H54 (cell line): ENCODE measurements at regions not wholly inside any gene's neighbourhood (a gene's known extent, or its start where the extent isn't known, plus 50 kb on each side); places are given as distances from the start of the nearest gene placed in this dataset.
"Not testable (repeated sequence)": the region's sequence is repeated elsewhere in the genome, so short reads cannot be mapped to it uniquely, and the experiment has no call there.

Source experiments
- DNase-seq: peaks from one replicate; pipeline ENCODE4 v3.0.0; 2011; ENCODE audit warnings: low spot score, mixed read lengths; ENCODE audit not compliant: insufficient read length
- FAIRE-seq: peaks from 3 replicates; lab custom pipeline; 2011; peaks lifted over from hg19 to GRCh38; lab: Jason Lieb, UNC
- POLR2A ChIP-seq: IDR thresholded peaks from 2 replicates; pipeline ENCODE4 v1.6.1; 2011; ENCODE audit warnings: low read depth, mild to moderate bottlenecking, low read length

DNA sequence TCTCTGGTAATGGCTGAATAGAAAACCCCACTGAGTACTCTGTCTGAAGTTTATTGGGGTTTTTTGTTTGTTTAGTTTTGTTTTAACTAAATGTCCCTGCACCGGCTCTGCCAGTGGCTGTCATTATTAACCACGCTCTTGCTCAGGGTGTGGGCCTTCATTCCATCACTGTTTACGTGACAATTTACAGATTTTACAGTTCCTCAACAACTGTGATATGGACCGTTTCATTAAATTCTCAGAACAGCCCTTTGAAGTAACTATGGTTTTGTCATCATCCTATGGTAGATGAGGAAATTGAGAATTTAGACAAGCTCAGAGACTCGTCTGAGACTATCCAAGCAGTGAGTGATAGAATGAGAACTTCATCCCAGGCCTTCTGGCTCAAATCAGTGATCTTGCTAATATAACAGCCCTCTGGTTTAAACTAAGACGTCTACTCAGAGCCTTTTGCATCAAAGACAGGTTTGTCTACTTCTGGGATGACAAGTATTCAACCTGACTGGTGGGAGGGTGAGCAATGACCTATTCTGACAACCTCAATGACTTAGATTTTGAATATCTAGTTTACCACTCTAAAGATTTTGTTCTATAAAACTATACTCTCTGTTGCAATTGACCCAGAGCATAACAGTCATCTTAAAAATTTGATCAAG, 77.3 kb upstream of the MAP3K1 start:
- FAIRE-seq (no peak), DNase-seq (no peak)
- no peak for TF ChIP-seq POLR2A

DNA sequence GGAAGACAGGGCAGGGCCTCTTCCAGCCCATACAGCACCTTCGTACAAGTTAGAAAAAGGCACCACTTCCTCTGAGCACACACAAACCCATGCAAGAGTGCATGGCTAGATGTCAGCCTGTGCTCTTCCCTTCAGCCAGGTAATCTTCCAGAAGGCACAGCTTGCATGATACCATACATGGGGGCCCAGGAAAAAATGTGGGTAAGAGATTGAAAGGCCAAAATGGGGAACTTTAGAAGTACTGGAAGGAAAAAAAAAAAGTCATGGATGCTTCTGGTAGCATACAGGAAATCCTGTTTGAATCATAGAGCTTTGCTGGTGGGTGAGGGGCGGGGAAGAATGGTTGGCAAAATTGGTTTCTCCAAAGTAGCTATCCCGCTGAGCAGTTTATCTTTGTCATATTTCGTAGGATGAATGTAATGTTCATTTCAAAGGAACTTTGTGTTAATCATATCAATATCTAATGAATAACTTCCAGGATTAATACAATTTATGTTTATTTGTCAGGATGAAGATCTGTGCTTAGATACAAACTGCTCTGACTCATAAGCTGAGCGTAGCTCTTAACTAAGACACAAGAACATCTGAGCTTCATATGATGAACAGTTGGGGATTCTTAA, 78.2 kb upstream of the MAP3K1 start:
- DNase-seq (no peak), FAIRE-seq (no peak)
- no peak for TF ChIP-seq POLR2A

DNA sequence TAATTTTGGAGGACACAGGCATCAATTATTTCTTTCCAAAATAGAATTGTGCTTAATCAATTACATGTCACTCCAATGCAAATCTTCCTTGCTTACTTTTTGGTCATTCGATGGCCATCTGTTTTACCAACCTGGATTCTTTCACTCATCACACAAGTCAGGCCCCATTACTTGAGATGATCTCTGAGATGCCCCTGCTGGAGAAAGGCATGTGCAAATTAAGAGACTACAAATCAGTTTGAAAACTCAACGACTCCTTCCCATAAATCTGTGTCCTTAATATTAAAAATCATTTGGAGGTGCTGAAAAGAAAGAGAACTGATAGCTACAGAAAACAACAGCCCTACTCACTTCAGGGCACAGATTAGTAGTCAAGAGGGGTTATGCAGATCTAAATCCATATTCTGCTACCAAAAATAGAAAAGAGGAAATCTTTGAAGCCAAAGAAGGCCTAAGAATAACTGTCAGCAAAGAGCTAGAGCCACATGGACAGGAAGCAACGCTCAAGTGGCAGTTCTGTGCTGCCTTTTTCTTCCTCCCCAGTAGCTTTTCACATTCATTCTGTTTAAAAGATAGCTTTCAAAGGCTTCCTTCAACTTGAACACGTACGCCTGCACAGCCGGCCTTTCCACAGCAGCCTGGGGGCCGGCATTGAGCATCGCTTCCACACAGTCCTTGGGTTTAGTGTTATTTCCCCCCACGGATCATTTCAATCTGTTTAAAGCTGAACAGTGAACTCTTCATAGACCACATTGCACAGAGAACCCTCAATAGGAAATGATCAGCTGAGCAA, 79.3 kb upstream of the MAP3K1 start:
- no peak for TF ChIP-seq POLR2A
- FAIRE-seq (no peak), DNase-seq (no peak)

DNA sequence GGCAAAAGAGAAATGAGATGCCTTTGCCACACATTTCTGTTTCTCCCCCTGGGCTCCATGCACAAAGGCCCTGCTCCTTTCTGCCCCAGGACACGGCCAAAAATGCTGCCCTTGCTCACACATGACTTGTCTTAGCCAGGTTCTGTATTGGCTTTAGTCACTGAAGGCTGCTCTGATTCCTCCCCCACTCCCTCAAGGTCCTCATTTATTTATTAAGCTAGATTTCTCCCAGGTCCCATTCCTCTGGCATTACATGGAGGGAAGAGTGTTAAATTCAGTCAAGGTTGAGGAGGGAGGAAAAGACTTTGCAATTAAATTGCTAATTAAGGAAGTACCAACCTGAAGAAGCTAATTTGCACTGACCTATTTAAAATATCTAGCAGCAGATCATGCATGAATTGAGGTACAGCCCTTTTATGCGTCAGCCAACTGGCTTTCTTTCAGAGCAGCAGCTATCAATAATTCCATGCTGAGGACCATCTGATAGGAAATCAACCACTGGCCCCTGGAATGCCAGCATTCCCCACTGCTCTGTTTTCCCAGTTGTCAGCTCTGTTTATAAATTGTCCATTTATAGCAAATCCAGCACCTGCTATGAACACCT, 81.2 kb upstream of the MAP3K1 start:
- TF ChIP-seq POLR2A = no peak
- DNase-seq (no peak), FAIRE-seq (no peak)

DNA sequence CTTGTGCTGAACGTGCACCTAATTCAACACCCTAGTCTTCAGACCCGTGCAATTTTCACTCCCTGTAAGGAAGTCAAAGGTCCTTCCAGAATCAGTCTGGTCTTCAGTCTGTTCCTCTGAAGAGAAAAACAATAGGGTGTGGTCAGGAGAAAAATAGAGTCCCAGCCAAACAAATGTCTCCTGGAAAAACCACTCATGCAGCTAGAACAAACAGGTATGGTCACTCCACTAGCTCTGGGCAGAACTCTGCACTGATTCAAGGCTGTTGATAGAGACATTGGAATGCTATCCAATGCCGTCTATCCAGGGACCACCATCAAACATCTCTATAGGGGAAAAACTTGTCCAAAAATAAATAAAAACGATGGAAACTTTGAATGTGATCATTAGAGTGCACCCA, 81.8 kb upstream of the MAP3K1 start:
- no peak for TF ChIP-seq POLR2A
- FAIRE-seq (no peak), DNase-seq (no peak)

DNA sequence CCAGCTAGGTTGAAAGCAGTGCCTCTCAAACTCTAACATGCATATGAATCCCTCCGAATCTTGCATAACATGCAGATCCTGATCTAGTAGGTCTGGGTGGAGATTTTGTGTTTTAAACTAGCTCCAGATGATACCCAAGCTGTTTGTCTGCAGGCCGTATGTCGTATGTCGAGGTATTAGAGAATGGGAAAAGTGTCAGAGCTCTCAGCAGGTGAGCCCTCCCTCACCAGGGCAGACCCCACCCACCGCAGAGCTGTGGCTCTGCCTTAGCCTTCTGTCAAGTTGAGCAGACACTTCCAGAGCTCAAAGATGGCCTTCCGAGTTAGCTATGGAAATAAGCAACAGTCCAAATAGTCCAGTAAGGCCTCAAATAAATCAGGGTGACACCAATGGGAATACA, 83.2 kb upstream of the MAP3K1 start:
- DNase-seq (no peak), FAIRE-seq (no peak)
- TF ChIP-seq POLR2A = no peak

DNA sequence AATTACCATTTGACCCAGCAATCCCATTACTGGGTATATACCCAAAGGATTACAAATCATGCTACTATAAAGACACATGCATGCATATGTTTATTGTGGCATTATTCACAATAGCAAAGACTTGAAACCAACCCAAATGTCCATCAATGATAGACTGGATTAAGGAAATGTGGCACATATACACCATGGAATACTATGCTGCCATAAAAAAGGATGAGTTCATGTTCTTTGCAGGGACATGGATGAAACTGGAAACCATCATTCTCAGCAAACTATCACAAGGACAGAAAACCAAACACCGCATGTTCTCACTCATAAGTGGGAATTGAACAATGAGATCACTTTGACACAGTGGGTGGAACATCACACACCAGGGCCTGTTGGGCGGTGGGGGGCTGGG, 83.9 kb upstream of the MAP3K1 start:
- not testable (repeated sequence) for DNase-seq, FAIRE-seq

DNA sequence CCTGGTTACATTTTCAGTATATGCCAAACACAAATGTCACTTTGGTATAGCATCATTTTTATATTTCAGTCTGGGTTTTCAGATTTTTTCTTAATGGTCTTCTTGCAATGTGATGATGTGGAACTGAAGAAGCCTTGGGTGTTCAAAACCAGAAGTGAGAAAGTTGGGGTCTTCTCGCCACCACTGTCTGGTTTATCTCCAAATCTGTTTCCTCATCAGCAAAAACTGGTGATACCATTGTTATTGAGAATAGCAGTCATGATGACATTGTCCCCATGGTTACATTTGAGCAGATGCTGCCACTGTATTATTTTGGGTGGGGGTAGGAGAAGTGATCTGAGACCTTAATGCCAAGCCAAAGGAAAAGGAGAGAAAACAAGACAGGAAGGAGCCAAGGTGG, 85.9 kb upstream of the MAP3K1 start:
- DNase-seq = no peak
- no peak for FAIRE-seq
- no peak for TF ChIP-seq POLR2A

DNA sequence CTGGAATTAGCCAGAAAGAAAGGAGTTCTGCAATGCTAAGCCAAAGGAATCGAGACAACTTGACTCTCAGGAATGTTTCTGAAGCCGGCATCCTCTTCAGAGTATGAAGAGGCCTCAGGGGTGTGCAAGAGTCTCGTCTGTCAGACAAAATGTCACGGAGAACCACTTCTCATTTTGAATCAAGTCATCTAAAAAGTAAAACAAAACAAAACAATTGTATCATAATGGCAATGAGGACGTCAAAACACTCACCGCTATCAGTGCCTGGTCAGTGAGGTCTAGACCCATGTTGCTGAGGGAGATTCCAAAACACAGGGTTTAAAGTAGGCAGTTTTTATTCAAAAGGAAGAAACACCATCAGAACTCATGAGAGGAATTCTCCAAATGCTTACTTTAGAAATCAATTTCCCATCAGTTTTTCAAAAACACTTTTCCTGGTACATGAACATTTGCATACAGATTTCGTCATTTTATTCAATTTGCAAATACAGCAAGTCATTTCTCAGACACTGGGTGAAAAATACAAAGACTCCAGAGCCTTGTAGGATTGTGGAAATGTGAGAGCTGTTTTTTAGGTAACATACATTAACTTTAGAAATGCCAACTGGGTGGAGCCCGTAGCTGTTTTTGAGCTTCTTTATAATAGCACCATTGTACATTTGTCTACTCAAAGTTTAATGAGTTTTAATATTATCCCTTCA, 89.5 kb upstream of the MAP3K1 start:
- no peak for FAIRE-seq
- TF ChIP-seq POLR2A = no peak
- DNase-seq = no peak

DNA sequence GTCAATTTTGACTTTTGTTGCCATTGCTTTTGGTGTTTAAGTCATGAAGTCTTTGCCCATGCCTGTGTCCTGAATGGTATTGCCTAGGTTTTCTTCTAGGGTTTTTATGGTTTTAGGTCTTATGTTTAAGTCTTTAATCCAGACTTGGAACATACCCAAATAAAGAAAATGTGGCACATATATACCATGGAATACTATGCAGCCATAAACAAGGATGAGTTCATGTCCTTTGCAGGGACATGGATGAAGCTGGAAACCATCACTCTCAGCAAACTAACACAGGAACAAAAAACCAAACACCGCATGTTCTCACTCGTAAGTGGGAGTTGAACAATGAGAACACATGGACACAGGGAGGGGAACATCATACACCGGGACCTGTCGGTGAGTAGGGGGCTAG, 90.5 kb upstream of the MAP3K1 start:
- not testable (repeated sequence) for DNase-seq, FAIRE-seq

DNA sequence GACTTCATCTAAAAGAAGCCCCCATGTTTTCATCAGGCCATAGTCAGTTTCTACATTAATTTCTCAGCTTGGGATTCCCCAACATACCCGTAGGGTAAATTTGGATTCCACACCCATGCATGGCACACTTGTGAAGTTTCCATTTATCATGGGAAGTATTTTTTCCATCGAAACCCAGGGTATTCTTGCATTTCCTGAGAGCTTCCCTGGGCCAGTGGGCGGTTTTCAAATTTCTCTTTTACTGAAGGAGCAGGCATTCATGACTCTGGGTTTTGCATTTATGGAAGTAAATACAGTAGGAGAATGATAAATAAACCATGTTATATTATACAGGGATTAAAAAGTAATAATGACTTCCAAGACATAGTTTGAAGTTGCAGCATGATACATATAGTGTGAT, 93.0 kb upstream of the MAP3K1 start:
- no peak for FAIRE-seq
- TF ChIP-seq POLR2A = no peak
- DNase-seq = no peak

DNA sequence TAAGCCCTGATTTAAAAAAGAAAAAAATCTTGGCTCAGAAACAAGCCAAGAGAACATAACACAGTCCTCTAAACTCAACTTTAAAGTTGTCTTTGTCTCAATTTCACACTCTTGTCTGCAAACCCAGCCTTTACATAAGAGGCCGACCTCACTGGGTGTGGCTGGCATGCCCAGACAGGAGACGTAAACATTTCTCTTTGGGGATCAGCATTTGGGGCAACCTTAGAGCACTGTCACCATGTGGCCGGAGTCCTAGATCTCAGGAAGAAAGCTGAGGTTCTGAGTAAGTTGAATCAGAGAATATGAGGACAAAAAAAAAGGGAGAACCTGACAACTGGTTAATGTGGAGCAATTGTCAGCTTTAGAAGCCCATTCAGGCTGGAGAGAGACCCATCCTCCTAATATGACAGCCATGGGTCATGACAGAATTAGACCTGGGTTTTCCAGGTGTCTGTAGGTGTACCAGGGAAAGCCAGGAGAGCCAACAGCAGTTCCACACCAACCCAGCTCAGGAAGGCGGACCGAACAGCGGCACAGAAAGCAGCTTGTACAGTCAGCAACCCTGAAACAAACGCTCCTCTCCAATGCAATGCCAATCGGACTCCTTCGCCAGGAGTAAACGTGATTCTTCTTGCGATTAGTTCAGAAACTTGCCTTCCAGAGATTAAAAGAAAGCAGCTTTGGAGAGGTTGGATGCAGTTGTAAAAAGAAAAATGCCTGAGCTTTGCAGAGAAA, 97.9 kb upstream of the MAP3K1 start:
- DNase-seq = no peak
- TF ChIP-seq POLR2A = no peak

DNA sequence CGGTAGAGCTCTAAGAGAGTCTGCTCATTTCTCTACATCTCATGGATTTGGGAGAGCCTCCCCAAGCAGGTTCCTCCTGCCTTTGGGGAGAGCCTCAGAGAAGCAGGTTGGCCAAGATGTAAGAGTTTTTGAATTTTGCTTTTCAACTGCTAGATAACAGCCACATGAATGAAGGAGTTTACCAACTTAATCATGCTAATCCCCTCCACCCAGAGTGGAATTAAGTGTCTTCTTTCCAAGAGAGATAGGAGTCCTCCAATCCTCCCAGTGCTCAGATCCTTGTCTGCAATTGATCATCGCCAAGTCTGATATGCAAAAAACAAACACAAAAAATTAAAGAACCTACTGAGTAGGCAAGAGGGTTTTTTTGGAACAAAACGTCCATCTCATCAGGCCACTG, 99.4 kb upstream of the MAP3K1 start:
- DNase-seq = no peak
- TF ChIP-seq POLR2A = no peak
- FAIRE-seq = no peak

More for the DNA sequence above, 97.9 kb upstream of the MAP3K1 start:
- no peak for FAIRE-seq
